Tongue (tissue), 1 donor: ENCODE measurements at regions not wholly inside any gene's neighbourhood (a gene's known extent, or its start where the extent isn't known, plus 50 kb on each side); places are given as distances from the start of the nearest gene placed in this dataset.

Source experiments
- DNase-seq: peaks from one replicate; pipeline ENCODE4 v3.0.0-alpha.2; 2015

- DNase-seq, result peak; percentile 70
Measured at GRCh38 chr2:139142252-139142880, 362.2 kb upstream of the NXPH2 start.

GRCh38 chr2:139124271-139124670 lies 344.1 kb upstream of the NXPH2 start:
- no peak for DNase-seq

- DNase-seq, result no peak
Measured at GRCh38 chr2:139123795-139124194, 343.6 kb upstream of the NXPH2 start.

- no peak for DNase-seq
Measured at GRCh38 chr2:139122711-139123158, 342.5 kb upstream of the NXPH2 start.

GRCh38 chr2:139099721-139100120 lies 319.5 kb upstream of the NXPH2 start:
- no peak for DNase-seq

GRCh38 chr2:139098961-139099360 lies 318.8 kb upstream of the NXPH2 start:
- no peak for DNase-seq

GRCh38 chr2:139083121-139083520 lies 302.9 kb upstream of the NXPH2 start:
- no peak for DNase-seq

GRCh38 chr2:139080244-139080643 lies 300.1 kb upstream of the NXPH2 start:
- no peak for DNase-seq

GRCh38 chr2:139079311-139079710 lies 299.1 kb upstream of the NXPH2 start:
- no peak for DNase-seq

GRCh38 chr2:139078376-139078775 lies 298.2 kb upstream of the NXPH2 start:
- DNase-seq, result no peak

- DNase-seq, result no peak
Measured at GRCh38 chr2:139077099-139077737, 297.0 kb upstream of the NXPH2 start.

GRCh38 chr2:139067874-139068273 lies 287.7 kb upstream of the NXPH2 start:
- DNase-seq, result no peak

GRCh38 chr2:139067072-139067471 lies 286.9 kb upstream of the NXPH2 start:
- DNase-seq, result no peak

GRCh38 chr2:139064159-139064558 lies 284.0 kb upstream of the NXPH2 start:
- DNase-seq, result no peak

- no peak for DNase-seq
Measured at GRCh38 chr2:139059617-139060016, 279.4 kb upstream of the NXPH2 start.

GRCh38 chr2:139055202-139055601 lies 275.0 kb upstream of the NXPH2 start:
- DNase-seq, result no peak

GRCh38 chr2:139048017-139048416 lies 267.8 kb upstream of the NXPH2 start:
- no peak for DNase-seq

GRCh38 chr2:139045524-139045923 lies 265.3 kb upstream of the NXPH2 start:
- no peak for DNase-seq

- no peak for DNase-seq
Measured at GRCh38 chr2:139034064-139034463, 253.9 kb upstream of the NXPH2 start.

GRCh38 chr2:139033300-139033699 lies 253.1 kb upstream of the NXPH2 start:
- DNase-seq, result peak; percentile 6

GRCh38 chr2:139031722-139032121 lies 251.5 kb upstream of the NXPH2 start:
- no peak for DNase-seq

- no peak for DNase-seq
Measured at GRCh38 chr2:139020287-139020686, 240.1 kb upstream of the NXPH2 start.

GRCh38 chr2:139018252-139018651 lies 238.1 kb upstream of the NXPH2 start:
- no peak for DNase-seq

- DNase-seq, result no peak
Measured at GRCh38 chr2:139007130-139007529, 226.9 kb upstream of the NXPH2 start.
